Effector CD8-positive, alpha-beta T cell (primary cell): ENCODE measurements at regions not wholly inside any gene's neighbourhood (a gene's known extent, or its start where the extent isn't known, plus 50 kb on each side); places are given as distances from the start of the nearest gene placed in this dataset.
"Not testable (repeated sequence)": the region's sequence is repeated elsewhere in the genome, so short reads cannot be mapped to it uniquely, and the experiment has no call there.

Experiments
- DNase-seq: peaks from one replicate; lab custom pipeline; 2025; lab: John Stamatoyannopoulos, UW

DNA sequence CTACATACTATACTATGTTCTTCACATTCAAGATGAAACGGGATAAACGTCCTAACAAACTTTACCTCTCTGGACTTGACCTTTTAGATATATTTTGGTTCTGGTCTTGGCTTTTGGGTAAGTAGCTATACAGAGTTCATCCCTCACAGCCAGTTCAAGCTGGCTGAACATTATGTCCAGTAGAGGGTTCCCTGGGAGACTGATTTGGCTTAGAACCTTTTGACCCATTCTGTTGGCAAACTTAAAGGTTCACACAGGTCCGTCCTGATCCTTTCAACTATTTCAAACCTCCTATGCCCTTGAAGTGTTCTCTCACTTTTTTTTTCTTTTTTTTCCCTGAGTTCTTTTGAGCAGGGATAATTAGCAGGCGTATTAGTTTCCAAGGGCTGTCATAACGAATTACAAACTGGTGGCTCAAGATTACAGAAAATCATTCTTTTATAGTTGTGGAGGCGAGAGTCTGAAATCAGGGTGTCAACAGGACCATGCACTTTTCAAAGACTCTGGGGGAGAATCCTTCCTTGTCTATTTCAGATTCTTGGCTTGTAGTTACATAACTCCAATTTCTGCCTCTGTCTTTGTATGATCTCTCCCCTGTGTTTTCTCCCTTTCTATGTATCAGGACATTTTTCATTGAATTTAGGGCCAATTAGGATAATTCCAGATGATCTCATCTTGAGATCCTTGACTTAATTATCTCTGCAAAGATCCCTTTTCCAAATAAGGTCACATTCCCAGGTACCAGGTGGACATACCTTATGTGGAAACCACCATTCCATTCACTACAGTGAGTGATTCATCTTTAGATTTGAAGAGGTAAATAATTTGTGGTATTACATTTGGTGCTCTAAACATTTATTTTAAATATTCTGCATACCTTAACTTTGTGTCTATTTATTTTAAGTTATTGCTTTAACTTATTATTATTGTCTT lies 257.4 kb upstream of the USP25 start:
- no peak for DNase-seq

DNA sequence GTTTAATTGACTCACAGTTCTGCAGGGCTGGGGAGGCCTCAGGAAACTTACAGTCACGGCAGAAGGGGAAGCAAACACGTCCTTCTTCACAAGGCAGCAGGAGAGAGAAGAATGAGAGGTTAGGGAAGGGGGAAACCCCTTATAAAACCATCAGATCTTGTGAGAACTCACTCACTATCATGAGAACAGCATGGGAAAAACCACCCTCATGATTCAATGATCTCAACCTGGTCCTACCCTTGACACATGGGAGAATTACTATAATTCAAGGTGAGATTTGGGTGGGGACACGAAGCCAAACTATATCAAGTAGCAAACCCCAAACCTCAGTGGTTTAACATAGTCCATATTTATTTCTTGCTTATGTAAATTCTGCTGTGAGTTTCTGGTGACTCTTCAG lies 252.0 kb upstream of the USP25 start:
- DNase-seq = not testable (repeated sequence)

DNA sequence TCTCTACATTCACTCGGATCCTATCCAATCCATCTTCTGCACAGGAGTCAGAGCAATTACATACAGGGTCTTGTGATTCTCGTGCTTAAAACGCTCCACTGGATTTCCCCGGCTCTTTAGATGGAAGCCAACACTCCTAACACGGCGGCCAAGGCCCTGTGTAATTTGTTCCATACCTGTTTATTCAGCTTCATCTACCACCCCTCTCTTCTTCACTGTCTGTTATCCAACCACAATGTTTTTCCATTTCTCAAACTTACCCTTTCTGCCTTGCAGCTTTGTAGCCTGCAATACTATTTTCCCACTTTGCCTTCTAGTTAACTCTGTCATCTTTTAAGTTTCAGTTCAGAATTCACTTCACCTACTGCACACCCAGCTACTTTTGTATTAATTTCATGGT lies 249.6 kb upstream of the USP25 start:
- no peak for DNase-seq

DNA sequence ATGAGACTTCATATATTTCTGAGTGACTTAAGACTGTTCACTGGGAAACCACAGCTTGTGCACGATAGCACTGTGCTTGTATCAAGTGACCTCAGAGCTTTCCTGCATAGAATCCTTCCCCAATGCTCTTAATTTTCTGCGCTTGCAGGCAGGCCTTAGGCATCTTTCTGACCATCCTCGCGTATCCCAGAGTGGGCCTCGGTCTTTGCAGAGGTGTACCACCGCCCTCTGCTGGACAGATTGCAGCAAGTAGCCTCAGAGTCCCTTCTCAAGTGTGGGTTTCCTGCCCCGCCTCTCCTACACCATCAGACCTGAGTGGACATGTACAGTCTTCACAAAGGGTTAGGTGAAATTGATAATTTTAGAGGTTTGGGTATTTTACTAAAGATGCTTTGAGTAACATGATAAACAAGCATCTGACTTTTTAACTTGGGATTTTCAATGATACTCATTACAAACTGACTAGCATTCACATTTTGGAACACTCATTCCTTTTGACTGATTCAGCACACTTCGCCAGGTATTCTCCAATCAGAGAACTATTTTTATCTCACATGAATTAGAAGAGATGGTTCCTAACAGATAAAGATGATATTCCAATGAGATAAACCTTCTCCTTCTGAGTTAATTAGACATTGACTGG lies 246.5 kb upstream of the USP25 start:
- peak; percentile 62 for DNase-seq

DNA sequence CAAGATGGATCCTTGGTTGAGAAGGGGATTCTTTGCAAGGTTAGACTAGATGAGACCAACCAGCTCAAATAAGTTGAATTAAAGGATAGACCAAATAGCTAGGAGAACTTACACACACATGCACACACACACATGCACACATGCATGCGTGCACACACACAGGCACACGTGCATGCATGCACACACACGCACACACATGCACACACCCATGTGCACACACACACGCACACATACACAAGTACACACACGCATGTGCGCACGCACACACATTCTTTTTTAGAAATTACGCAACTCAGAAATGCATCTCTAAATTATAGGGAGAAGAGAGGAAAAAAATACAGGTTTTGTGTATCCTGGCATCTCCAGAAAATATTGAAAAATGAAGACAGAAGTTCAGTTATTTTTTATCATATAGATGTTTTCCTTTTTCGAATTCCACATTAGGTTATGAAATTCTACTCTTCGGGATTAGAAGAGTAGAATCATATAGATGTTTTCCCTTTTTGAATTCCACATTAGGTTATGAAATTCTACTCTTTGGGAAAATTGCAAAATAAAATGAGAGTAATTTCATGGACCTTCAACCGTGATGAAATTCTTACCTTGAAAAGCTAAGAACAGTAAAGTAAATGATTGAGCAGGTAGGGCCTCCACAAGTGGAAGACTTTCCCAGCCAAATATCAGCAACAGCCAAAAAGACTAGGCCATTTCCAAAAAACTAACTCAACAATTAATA lies 243.2 kb upstream of the USP25 start:
- DNase-seq = no peak

DNA sequence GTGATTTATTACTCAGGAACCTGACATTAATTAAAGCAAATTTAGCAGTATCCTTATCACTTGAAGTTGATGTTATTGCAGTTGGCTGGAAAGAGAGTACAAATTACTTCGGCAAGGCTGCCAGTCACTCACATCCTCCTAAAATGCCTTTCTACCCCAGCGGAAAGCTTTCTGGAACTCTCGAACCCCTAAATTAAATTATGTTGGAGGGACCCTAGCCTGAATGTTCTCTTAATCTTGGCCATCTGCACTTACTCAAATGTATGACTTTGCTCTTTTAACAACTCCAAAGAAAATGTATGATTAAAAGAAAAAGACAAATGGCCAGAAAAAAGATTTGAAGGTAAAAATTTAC lies 242.6 kb upstream of the USP25 start:
- DNase-seq = no peak

DNA sequence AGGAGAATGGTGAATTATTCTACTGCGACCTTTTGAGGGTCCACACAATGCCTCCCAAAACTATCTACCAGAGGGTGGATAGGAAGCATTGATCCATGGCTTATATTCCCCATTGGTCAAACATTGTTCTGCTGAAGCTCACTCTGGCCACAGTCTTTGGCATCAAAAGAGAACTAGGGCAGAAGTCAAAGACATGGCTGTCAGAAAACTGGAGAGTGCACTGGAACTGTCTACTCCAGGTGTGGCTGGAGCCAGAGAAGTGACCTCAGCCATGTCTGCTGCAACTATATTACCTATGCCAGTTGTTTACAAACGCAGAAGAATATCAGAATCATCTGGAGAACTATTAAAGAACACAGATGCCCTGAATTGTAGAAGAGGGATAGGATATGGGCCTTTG lies 238.7 kb upstream of the USP25 start:
- DNase-seq = no peak

DNA sequence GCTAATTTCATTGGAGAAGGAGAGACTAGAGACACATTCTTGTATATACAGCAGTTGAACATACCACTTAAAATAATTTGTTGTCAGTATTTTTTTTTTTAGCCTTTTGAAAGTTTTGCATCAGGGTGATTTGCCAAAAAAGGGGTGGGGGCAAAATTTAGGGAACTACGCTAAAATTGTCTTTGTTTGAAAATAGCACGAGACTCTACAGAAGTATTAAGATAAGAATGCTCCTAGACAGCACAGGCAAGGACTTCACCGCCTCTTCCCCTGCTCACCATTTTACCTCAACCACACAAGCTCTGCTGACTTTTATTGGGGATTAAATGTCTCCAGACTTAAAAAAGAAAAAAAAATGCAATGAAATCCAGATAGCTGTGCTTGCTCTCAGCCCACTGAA lies 236.1 kb upstream of the USP25 start:
- DNase-seq = no peak

DNA sequence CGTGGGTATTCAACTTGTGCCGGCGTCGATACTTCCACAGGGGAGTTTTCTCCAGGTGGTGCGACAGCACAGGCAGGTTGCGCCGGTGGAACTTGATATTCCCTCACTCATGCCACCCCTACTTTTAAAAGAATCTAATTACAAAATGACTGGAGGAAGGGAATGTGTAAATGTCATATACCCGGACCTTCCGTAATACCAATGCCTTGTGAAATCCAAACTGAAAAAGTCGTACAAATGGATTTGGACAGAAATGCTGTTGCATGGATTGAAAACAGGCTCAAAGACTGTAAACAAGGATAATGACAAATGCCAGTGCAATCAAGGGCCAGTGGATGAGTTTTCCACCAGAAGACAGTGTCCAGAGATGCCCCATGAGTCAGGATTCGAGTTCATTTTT lies 235.3 kb upstream of the USP25 start:
- DNase-seq = no peak

DNA sequence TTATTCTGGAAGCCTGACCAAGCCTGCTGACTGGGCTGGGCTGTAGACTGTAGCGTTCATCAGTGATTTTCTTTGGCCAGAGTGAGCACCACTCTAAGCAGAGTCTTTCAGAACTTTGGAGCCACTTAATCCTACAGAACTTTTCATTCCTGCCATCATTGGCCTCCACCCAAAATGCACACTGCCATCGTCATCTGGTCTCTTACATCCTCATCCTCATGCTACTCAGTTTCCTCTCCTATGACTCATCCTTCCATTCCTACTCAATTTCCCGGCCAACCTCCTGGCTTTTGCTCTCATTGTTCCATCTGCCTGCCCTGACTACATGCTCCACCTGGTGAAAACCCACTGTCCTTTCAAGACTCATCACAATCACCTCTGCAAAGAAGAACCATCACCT lies 233.8 kb upstream of the USP25 start:
- DNase-seq = no peak

DNA sequence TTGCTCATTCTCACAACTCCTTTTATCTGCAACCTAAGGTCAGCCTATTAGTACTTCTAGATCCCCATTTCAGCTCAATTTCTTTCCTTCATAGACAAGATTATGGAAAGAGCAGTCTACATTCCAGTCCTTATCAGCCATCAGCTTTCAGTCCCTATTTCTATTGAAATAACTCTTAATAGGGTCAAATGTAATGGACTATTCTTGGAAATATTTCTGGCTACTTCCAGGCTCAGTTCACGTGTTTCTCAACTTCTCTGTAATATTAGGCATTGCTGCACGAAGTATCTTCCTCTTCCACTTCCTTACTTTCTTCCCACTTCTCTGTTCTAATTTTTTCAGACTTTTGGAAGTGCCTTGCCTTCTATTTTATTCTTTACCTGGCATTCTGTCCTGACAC lies 232.9 kb upstream of the USP25 start:
- no peak for DNase-seq

DNA sequence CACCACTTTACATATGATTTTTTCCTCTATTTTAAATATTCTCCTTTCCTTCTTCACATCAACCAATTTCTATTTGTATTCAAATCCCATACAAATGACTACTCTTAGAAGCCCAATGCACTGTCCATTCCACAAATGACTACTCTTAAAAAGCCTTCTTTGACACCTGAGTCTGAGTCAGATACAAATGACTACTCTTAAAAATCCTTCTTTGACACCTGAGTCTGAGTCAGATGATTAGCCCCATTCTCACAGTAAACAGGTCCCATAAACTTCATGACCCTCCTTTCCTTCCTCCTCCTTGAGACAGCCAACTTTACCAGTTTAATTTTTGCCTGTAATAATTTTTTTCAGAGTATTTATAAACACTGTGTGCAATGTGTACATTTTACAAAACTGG lies 231.3 kb upstream of the USP25 start:
- DNase-seq = no peak

DNA sequence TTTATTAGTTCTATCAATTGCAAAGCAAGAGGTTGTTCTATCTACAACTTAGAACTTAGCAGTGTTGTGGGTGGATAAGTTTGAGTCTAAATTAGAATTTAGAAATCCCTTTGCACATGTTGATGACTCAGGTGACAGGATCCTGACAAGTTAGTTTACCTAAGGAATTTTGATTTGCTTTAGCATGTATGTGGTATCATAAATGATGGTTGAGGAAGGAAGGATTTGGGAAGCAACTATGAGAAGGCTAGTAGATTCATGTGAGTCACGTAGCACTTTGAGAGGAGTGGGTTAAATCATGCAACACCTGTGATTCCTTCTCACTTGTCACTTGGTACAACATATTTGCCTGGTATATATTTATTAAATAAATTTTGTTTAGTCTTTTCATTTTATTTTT lies 223.7 kb upstream of the USP25 start:
- DNase-seq = no peak

DNA sequence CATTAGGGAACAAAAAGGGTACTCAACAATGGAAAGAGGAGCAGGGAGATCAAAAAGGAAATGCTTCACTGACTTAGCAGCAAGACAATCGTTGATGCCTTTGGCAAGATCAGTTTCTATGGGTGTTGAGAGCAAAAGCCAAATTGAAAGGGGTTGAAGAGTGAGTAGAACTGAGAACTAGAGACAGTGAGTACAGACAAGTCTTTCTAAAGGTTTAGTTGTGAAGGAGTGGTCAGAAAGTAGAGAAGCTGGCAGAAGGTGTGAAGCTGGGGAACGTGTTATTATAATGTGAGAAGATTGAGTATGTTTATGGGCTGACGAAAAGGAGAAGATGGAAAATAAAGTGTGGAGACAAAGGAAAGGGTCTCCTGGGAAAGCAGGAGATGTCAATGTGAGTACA lies 221.2 kb upstream of the USP25 start:
- no peak for DNase-seq

DNA sequence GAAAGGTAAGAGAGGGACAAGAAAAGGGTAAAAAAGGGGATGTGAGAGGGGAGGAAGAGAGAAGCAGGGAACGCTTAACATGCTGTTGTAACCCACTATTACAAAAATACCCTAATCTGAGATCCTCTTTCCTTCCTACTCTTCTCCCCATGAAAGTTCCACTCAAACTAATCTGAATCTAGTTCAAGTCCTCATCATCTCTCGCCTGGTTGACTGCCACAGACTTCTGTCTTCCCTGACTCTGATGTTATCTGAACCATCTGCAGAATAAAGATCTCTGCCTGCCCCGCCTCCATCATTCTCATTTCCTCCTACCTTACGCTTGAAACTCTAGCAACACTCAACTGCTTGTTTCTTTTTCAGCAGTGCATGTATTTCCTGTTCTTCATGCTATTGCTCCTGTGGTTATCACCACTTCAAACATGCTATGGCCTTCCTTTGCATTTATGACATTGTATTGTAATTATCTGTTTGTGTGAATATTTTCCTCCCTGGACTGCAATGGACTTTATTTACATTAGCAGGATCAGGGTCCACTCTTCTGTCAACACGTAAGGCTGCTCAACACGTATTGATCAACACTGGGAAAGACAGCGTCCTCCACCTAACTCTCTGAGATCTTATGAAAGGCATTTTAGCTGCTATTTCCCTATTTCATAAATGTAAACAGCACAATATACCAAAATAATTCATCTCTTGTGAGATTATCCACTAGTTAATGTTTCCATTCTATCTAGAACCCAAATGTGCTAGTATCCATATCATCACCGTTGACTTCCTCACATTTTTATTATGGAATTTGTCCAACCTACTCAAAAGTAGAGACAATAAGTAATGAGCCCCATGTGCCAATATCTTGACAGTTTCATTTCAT lies 215.5 kb upstream of the USP25 start:
- no peak for DNase-seq

DNA sequence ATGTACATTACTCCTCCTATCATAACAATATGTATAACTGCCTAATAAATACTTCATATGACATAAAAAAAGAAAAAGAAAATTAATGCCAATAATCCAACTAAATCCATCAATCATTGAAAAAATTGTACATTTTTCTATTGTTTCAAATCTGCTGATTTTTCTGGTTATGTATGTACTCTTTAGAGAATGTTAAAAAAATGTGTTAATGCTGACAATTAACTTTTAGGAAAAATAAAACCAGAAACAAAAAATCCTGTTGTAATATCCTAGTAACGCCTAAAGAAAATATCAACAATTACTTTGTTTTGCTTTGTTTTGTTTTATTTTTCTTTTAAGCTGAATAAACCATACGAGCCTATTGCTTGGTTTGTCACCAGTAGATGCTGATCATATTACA lies 213.9 kb upstream of the USP25 start:
- no peak for DNase-seq

DNA sequence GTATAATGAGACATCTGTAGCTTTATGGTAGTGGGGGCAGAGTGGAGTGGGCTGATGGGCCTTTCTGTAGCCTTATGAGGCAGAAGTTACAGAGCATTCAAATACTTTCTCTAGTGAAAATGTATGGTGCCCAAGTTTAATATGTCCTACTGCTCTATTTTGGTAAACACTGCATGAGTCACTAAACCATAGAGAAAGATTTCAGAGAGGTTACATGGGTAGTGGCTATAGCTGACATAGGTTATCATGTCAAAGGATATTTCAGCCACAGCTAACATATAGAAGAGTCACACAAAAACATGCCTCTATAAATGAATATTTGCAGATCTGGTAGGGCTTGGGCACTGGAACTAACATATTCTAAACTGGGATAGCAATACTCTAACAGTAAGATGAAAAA lies 212.4 kb upstream of the USP25 start:
- DNase-seq = no peak

DNA sequence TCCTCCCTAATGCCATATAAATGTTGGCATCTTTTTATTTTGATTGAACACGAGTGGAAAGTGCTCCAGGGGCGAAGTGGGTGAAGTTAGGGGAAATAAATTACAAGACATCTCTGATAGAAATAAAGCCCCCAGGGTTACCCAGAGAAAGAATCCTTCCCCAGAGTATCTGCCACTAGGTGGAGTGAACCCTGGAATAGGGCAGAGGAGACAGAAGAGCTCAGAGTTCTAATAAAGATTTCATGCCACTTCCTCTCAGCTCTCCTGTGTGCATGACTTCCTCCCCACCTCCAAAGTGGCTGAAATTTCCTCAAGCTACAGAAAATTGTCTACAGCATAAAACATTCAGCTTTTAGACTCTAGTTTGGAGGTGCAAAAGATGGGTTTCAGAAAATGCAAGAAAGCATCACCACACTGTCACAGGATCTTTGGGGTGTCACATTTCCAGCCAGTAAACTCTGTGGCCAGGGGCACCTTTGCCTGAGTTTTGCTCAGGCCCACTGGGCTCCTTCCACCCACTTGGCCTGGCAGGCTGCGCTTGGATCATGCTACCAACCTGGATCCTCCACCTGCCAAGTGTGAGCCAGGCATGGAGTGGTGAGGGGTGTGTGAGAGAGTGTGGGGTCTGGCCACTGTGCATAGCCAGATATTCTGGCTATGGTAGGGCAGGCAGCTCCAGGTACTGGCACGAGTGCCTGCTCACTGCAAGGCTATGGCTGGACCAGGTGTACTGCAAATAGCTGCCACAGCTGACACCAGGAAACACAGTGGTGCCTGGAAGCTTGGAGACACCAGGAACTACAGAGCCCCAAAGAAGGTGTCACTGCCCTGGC lies 208.8 kb upstream of the USP25 start:
- DNase-seq = no peak

DNA sequence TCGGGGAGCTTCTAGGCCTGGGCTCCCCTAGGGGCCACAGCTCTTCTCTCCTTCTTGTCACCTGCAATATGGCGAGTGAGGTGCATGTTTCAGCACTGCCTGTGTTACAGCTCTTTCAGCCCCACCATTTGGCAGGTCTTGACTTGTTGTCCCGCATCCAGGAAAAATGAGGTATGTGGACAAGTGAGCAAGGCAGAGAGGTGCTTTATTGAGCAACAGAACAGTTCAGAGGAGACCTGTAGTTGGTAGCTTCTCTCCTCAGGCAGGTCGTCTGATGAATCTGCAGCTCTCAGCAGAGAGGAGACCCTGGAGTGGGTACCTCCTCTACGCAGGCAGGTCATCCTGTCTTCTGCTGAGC lies 208.2 kb upstream of the USP25 start:
- no peak for DNase-seq

DNA sequence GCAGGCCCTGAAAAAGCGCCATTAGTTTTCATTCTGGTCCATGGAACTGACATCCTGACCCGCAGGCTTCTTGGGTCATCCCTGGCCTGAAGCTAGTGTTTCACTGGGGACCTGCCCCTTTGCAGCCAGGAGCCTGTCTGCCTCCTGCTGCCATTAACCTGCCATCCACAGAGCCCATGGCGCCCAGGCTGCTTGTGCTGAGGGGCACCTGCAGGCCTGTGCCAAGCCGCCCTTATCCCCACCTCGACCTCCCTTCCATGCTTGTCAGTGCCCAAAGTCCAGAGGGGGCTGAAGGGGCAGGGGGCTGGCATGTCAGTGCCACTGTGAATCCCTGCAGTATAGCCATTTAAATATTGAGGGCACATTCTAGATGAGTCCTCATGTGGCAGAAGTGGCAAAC lies 207.6 kb upstream of the USP25 start:
- DNase-seq = no peak

DNA sequence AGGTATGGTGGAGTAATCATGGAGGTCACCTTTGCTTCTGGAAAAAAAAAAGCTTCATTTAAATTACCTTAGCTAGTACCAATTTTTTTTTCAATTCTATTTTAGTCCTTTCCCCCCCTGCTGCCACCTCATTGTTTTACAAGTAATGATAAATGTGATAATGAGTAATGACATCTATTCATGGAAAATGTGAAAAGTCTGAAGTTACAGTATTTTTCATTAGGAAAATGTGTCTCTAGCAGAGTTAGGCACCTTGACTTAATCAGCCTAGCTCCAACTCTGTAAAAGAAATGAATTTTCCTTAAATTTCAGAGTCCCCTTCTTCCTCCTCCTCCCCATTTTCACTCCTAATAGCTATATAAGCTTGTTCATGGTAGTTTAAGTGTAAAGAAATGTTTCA lies 204.9 kb upstream of the USP25 start:
- DNase-seq = no peak
